ENCODE measurements at regions not wholly inside any gene's neighbourhood (a gene's known extent, or its start where the extent isn't known, plus 50 kb on each side); places are given as distances from the start of the nearest gene placed in this dataset.
"Not testable (repeated sequence)": the region's sequence is repeated elsewhere in the genome, so short reads cannot be mapped to it uniquely, and the experiment has no call there.

GRCh38 chr13:30523817-30524216 is 58.1 kb upstream of the HMGB1 start:
- TF ChIP-seq EZH2phosphoT487 (IDR thresholded peaks at IDR 0.05; ENCODE audit: low read depth, severe bottlenecking, unreplicated experiment); CTCF (IDR thresholded peaks at IDR 0.05; ENCODE audit: poor library complexity): not testable (repeated sequence)
